ENCODE measurements at regions not wholly inside any gene's neighbourhood (a gene's known extent, or its start where the extent isn't known, plus 50 kb on each side); places are given as distances from the start of the nearest gene placed in this dataset.

GRCh38 chr1:87916965-87917364, 588.3 kb downstream of the LMO4 start:
- no peak overlapping the region for H3K9ac ChIP-seq (ENCODE audit: low read depth in 1 of 3, low read length in 3 of 3)
- no peaks in the 10 kb centered on the region for H3K27me3 ChIP-seq (ENCODE audit: control insufficient read depth in 3 of 3, insufficient read depth in 3 of 3, low read length in 3 of 3)
- no peaks in the 10 kb centered on the region for H3K36me3 ChIP-seq (ENCODE audit: control insufficient read depth in 3 of 3, insufficient read depth in 3 of 3, low read length in 3 of 3)
- peaks cover 0 to 6% (median 0%) of the 10 kb centered on the region in 3 donors for H3K9me3 ChIP-seq (ENCODE audit: control insufficient read depth in 3 of 3, low read length in 3 of 3)
- H3K4me3 ChIP-seq (ENCODE audit: low read length in 3 of 3) = no peak overlapping the region
- H3K27ac ChIP-seq (ENCODE audit: low read depth, low read length) = no peak overlapping the region
- peaks cover 0 to 5% (median 0%) of the 10 kb centered on the region in 3 donors for H3K4me1 ChIP-seq (ENCODE audit: control insufficient read depth in 3 of 3, insufficient read depth in 3 of 3, low read length in 3 of 3)

GRCh38 chr1:87918398-87918797, 589.7 kb downstream of the LMO4 start:
- peaks cover 0 to 5% (median 0%) of the 10 kb centered on the region in 3 donors for H3K4me1 ChIP-seq (ENCODE audit: control insufficient read depth in 3 of 3, insufficient read depth in 3 of 3, low read length in 3 of 3)
- H3K9me3 ChIP-seq (ENCODE audit: control insufficient read depth in 3 of 3, low read length in 3 of 3) = peaks cover 0 to 2% (median 0%) of the 10 kb centered on the region in 3 donors
- H3K27ac ChIP-seq (ENCODE audit: low read depth, low read length) = no peak overlapping the region
- no peak overlapping the region for H3K4me3 ChIP-seq (ENCODE audit: low read length in 3 of 3)
- H3K27me3 ChIP-seq (ENCODE audit: control insufficient read depth in 3 of 3, insufficient read depth in 3 of 3, low read length in 3 of 3) = no peaks in the 10 kb centered on the region
- H3K9ac ChIP-seq (ENCODE audit: low read depth in 1 of 3, low read length in 3 of 3) = no peak overlapping the region
- no peaks in the 10 kb centered on the region for H3K36me3 ChIP-seq (ENCODE audit: control insufficient read depth in 3 of 3, insufficient read depth in 3 of 3, low read length in 3 of 3)

- no peak overlapping the region for H3K4me3 ChIP-seq (ENCODE audit: low read length in 3 of 3)
- H3K4me1 ChIP-seq (ENCODE audit: control insufficient read depth in 3 of 3, insufficient read depth in 3 of 3, low read length in 3 of 3) = peaks cover 0 to 5% (median 0%) of the 10 kb centered on the region in 3 donors
- H3K36me3 ChIP-seq (ENCODE audit: control insufficient read depth in 3 of 3, insufficient read depth in 3 of 3, low read length in 3 of 3) = no peaks in the 10 kb centered on the region
- H3K9ac ChIP-seq (ENCODE audit: low read depth in 1 of 3, low read length in 3 of 3) = no peak overlapping the region
- H3K27me3 ChIP-seq (ENCODE audit: control insufficient read depth in 3 of 3, insufficient read depth in 3 of 3, low read length in 3 of 3) = no peaks in the 10 kb centered on the region
- H3K9me3 ChIP-seq (ENCODE audit: control insufficient read depth in 3 of 3, low read length in 3 of 3) = no peaks in the 10 kb centered on the region
- no peak overlapping the region for H3K27ac ChIP-seq (ENCODE audit: low read depth, low read length)
These were observed 594.2 kb downstream of the LMO4 start for GRCh38 chr1:87922885-87923284.

- Histone ChIP-seq H3K27me3 (ENCODE audit: control insufficient read depth in 3 of 3, insufficient read depth in 3 of 3, low read length in 3 of 3) (no peaks in the 10 kb centered on the region), H3K9me3 (ENCODE audit: control insufficient read depth in 3 of 3, low read length in 3 of 3) (no peaks in the 10 kb centered on the region), H3K4me1 (ENCODE audit: control insufficient read depth in 3 of 3, insufficient read depth in 3 of 3, low read length in 3 of 3) (no peaks in the 10 kb centered on the region), H3K36me3 (ENCODE audit: control insufficient read depth in 3 of 3, insufficient read depth in 3 of 3, low read length in 3 of 3) (no peaks in the 10 kb centered on the region), H3K9ac (ENCODE audit: low read depth in 1 of 3, low read length in 3 of 3) (no peak overlapping the region), H3K4me3 (ENCODE audit: low read length in 3 of 3) (no peak overlapping the region), H3K27ac (ENCODE audit: low read depth, low read length) (no peak overlapping the region)
These were observed 597.6 kb downstream of the LMO4 start for GRCh38 chr1:87926131-87926830.

GRCh38 chr1:87926921-87927320, 598.2 kb downstream of the LMO4 start:
- no peaks in the 10 kb centered on the region for H3K9me3 ChIP-seq (ENCODE audit: control insufficient read depth in 3 of 3, low read length in 3 of 3)
- no peaks in the 10 kb centered on the region for H3K27me3 ChIP-seq (ENCODE audit: control insufficient read depth in 3 of 3, insufficient read depth in 3 of 3, low read length in 3 of 3)
- no peak overlapping the region for H3K9ac ChIP-seq (ENCODE audit: low read depth in 1 of 3, low read length in 3 of 3)
- H3K27ac ChIP-seq (ENCODE audit: low read depth, low read length) = no peak overlapping the region
- no peak overlapping the region for H3K4me3 ChIP-seq (ENCODE audit: low read length in 3 of 3)
- H3K4me1 ChIP-seq (ENCODE audit: control insufficient read depth in 3 of 3, insufficient read depth in 3 of 3, low read length in 3 of 3) = no peaks in the 10 kb centered on the region
- no peaks in the 10 kb centered on the region for H3K36me3 ChIP-seq (ENCODE audit: control insufficient read depth in 3 of 3, insufficient read depth in 3 of 3, low read length in 3 of 3)

- Histone ChIP-seq H3K36me3 (ENCODE audit: control insufficient read depth in 3 of 3, insufficient read depth in 3 of 3, low read length in 3 of 3) (no peaks in the 10 kb centered on the region), H3K27ac (ENCODE audit: low read depth, low read length) (no peak overlapping the region), H3K27me3 (ENCODE audit: control insufficient read depth in 3 of 3, insufficient read depth in 3 of 3, low read length in 3 of 3) (no peaks in the 10 kb centered on the region), H3K4me3 (ENCODE audit: low read length in 3 of 3) (no peak overlapping the region), H3K9me3 (ENCODE audit: control insufficient read depth in 3 of 3, low read length in 3 of 3) (no peaks in the 10 kb centered on the region), H3K9ac (ENCODE audit: low read depth in 1 of 3, low read length in 3 of 3) (no peak overlapping the region), H3K4me1 (ENCODE audit: control insufficient read depth in 3 of 3, insufficient read depth in 3 of 3, low read length in 3 of 3) (no peaks in the 10 kb centered on the region)
These were observed 599.0 kb downstream of the LMO4 start for GRCh38 chr1:87927391-87928280.

- Histone ChIP-seq H3K36me3 (ENCODE audit: control insufficient read depth in 3 of 3, insufficient read depth in 3 of 3, low read length in 3 of 3) (no peaks in the 10 kb centered on the region), H3K27me3 (ENCODE audit: control insufficient read depth in 3 of 3, insufficient read depth in 3 of 3, low read length in 3 of 3) (no peaks in the 10 kb centered on the region), H3K9me3 (ENCODE audit: control insufficient read depth in 3 of 3, low read length in 3 of 3) (no peaks in the 10 kb centered on the region), H3K9ac (ENCODE audit: low read depth in 1 of 3, low read length in 3 of 3) (no peak overlapping the region), H3K27ac (ENCODE audit: low read depth, low read length) (no peak overlapping the region), H3K4me1 (ENCODE audit: control insufficient read depth in 3 of 3, insufficient read depth in 3 of 3, low read length in 3 of 3) (no peaks in the 10 kb centered on the region), H3K4me3 (ENCODE audit: low read length in 3 of 3) (no peak overlapping the region)
These were observed 599.9 kb downstream of the LMO4 start for GRCh38 chr1:87928623-87929022.

GRCh38 chr1:87929906-87930305, 601.2 kb downstream of the LMO4 start:
- Histone ChIP-seq H3K36me3 (ENCODE audit: control insufficient read depth in 3 of 3, insufficient read depth in 3 of 3, low read length in 3 of 3) (no peaks in the 10 kb centered on the region), H3K4me1 (ENCODE audit: control insufficient read depth in 3 of 3, insufficient read depth in 3 of 3, low read length in 3 of 3) (no peaks in the 10 kb centered on the region), H3K4me3 (ENCODE audit: low read length in 3 of 3) (no peak overlapping the region)

GRCh38 chr1:87930796-87931195, 602.1 kb downstream of the LMO4 start:
- Histone ChIP-seq H3K27me3 (ENCODE audit: control insufficient read depth in 3 of 3, insufficient read depth in 3 of 3, low read length in 3 of 3) (no peaks in the 10 kb centered on the region), H3K36me3 (ENCODE audit: control insufficient read depth in 3 of 3, insufficient read depth in 3 of 3, low read length in 3 of 3) (no peaks in the 10 kb centered on the region), H3K4me1 (ENCODE audit: control insufficient read depth in 3 of 3, insufficient read depth in 3 of 3, low read length in 3 of 3) (no peaks in the 10 kb centered on the region), H3K4me3 (ENCODE audit: low read length in 3 of 3) (no peak overlapping the region), H3K9ac (ENCODE audit: low read depth in 1 of 3, low read length in 3 of 3) (no peak overlapping the region), H3K27ac (ENCODE audit: low read depth, low read length) (no peak overlapping the region), H3K9me3 (ENCODE audit: control insufficient read depth in 3 of 3, low read length in 3 of 3) (no peaks in the 10 kb centered on the region)

More at GRCh38 chr1:87929906-87930305, 601.2 kb downstream of the LMO4 start:
- no peaks in the 10 kb centered on the region for H3K9me3 ChIP-seq (ENCODE audit: control insufficient read depth in 3 of 3, low read length in 3 of 3)
- no peak overlapping the region for H3K9ac ChIP-seq (ENCODE audit: low read depth in 1 of 3, low read length in 3 of 3)
- H3K27ac ChIP-seq (ENCODE audit: low read depth, low read length) = no peak overlapping the region
- H3K27me3 ChIP-seq (ENCODE audit: control insufficient read depth in 3 of 3, insufficient read depth in 3 of 3, low read length in 3 of 3) = no peaks in the 10 kb centered on the region

- H3K36me3 ChIP-seq (ENCODE audit: control insufficient read depth in 3 of 3, insufficient read depth in 3 of 3, low read length in 3 of 3) = no peaks in the 10 kb centered on the region
- no peak overlapping the region for H3K4me3 ChIP-seq (ENCODE audit: low read length in 3 of 3)
- no peak overlapping the region for H3K9ac ChIP-seq (ENCODE audit: low read depth in 1 of 3, low read length in 3 of 3)
- no peaks in the 10 kb centered on the region for H3K4me1 ChIP-seq (ENCODE audit: control insufficient read depth in 3 of 3, insufficient read depth in 3 of 3, low read length in 3 of 3)
- no peaks in the 10 kb centered on the region for H3K9me3 ChIP-seq (ENCODE audit: control insufficient read depth in 3 of 3, low read length in 3 of 3)
- H3K27me3 ChIP-seq (ENCODE audit: control insufficient read depth in 3 of 3, insufficient read depth in 3 of 3, low read length in 3 of 3) = no peaks in the 10 kb centered on the region
- H3K27ac ChIP-seq (ENCODE audit: low read depth, low read length) = no peak overlapping the region
These were observed 604.5 kb downstream of the LMO4 start for GRCh38 chr1:87933171-87933570.

All from skeletal muscle tissue (tissue), 3 donors.